Parathyroid adenoma (tissue), 2 donors: ENCODE measurements at regions not wholly inside any gene's neighbourhood (a gene's known extent, or its start where the extent isn't known, plus 50 kb on each side); places are given as distances from the start of the nearest gene placed in this dataset.

ENCODE experiments used
- H2AFZ ChIP-seq: fragments of 300-600 bp; sonication (generic); one replicate; pipeline ENCODE4 v1.7.0; 2017; ENCODE audit warnings: antibody characterized with exemption, mild to moderate bottlenecking
- H3K27ac ChIP-seq: fragments of 300-600 bp; sonication (generic); one replicate; pipeline ENCODE4 v1.7.0; 2017
- H3K27me3 ChIP-seq: fragments of 300-600 bp; sonication (generic); one replicate; pipeline ENCODE4 v1.7.0; 2017; ENCODE audit warnings: low read length; ENCODE audit not compliant: control insufficient read depth, insufficient read depth
- H3K36me3 ChIP-seq: fragments of 300-600 bp; sonication (generic); one replicate; pipeline ENCODE4 v1.7.0; 2017; ENCODE audit warnings: low read length; ENCODE audit not compliant: control insufficient read depth, insufficient read depth
- H3K4me1 ChIP-seq: fragments of 300-600 bp; sonication (generic); one replicate; pipeline ENCODE4 v1.7.0; 2017; ENCODE audit warnings: control low read depth
- H3K4me2 ChIP-seq: fragments of 300-600 bp; sonication (generic); one replicate; pipeline ENCODE4 v1.7.0; 2017; ENCODE audit warnings: low read length
- H3K4me3 ChIP-seq: fragments of 300-600 bp; sonication (generic); one replicate; pipeline ENCODE4 v1.7.0; 2017; ENCODE audit warnings: low read depth, low read length
- H3K79me2 ChIP-seq: fragments of 300-600 bp; sonication (generic); one replicate; pipeline ENCODE4 v1.7.0; 2017; ENCODE audit warnings: control low read depth
- H3K9ac ChIP-seq: fragments of 300-600 bp; sonication (generic); one replicate; pipeline ENCODE4 v1.7.0; 2017; ENCODE audit warnings: mild to moderate bottlenecking
- H3K9me3 ChIP-seq: fragments of 300-600 bp; sonication (generic); one replicate; pipeline ENCODE4 v1.7.0; 2017; ENCODE audit warnings: low read length; ENCODE audit not compliant: control insufficient read depth
- CTCF ChIP-seq: fragments of 300-600 bp; sonication (generic); IDR thresholded peaks from one replicate; pipeline ENCODE4 v1.7.0; 2017; ENCODE audit warnings: antibody characterized with exemption, mild to moderate bottlenecking
- donor health status: primary hyperparathyroidism.

DNA sequence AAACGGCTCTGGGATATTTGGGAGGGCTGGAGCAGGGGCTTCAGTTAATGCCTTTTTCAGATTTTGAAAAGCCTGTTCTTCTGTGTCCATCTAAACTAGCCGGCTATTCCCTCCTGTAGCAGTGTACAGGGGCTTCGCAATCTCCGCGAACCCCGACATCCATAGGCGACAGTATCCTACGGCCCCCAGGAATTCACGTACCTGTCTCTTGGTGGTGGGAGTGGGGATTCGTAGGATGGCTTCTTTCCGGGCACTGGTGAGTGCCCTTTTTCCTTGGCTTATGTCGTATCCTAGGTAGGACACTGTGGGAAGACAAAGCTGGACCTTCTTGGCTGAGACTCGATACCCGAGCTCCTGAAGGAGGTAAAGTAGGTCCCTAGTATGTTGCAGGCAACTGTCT, 153.1 kb downstream of the TRIM27 start:
- H3K4me2 ChIP-seq, result no peak overlapping the region
- no peak overlapping the region for H3K27ac ChIP-seq
- no peaks in the 10 kb centered on the region for H3K27me3 ChIP-seq
- TF ChIP-seq CTCF, result no peak
- no peaks in the 10 kb centered on the region for H3K4me1 ChIP-seq
- no peak overlapping the region for H3K4me3 ChIP-seq
- no peaks in the 10 kb centered on the region for H3K79me2 ChIP-seq
- no peaks in the 10 kb centered on the region for H3K36me3 ChIP-seq
- no peak overlapping the region for H3K9ac ChIP-seq
- no peaks in the 10 kb centered on the region for H3K9me3 ChIP-seq
- no peak overlapping the region for H2AFZ ChIP-seq

DNA sequence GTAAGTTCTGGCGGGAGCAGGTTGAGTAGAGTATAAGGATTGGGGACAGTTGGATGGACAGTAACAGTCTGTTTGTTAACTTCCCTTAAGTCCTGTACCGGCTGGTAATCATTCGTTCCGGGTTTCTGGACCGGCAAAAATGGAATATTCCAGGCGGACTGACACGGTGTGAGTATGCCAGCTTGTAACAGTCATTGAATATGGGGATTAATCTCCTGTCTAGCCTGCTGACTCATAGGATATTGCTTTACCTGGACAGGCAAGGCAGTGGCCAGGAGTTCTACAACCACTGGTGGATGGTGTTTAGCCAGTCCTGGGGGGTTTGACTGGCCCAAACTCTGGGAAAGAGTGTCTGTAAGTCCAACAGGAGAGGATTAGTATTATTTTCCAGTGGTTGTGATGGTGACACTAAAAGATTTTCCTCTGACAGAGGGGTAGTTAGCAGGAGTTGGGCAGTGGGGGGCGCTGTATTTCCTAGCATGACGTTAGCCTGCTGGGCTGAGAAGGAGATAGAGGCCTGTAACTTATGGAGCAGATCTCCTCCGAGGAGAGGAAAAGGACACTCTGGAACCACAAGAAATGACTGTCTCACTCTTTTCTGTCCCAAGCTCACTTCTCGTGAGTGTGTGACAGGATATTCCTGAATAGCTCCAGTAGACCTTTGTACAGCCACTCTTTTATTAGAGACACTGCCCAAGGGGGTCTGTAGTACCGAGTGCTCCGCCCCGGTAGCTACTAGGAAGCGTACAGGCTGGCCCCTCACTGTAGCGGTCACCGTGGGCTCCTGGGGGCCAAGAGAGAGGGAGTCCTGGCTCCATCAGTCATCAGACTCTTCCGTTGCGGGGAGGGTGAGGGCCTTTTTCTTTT, 152.2 kb downstream of the TRIM27 start:
- Histone ChIP-seq H3K4me3 (no peak overlapping the region), H3K4me1 (no peaks in the 10 kb centered on the region), H2AFZ (no peak overlapping the region), H3K9me3 (no peaks in the 10 kb centered on the region), H3K27ac (no peak overlapping the region), H3K36me3 (no peaks in the 10 kb centered on the region), H3K79me2 (no peaks in the 10 kb centered on the region), H3K4me2 (no peak overlapping the region), H3K9ac (no peak overlapping the region), H3K27me3 (no peaks in the 10 kb centered on the region)
- TF ChIP-seq CTCF, result no peak

DNA sequence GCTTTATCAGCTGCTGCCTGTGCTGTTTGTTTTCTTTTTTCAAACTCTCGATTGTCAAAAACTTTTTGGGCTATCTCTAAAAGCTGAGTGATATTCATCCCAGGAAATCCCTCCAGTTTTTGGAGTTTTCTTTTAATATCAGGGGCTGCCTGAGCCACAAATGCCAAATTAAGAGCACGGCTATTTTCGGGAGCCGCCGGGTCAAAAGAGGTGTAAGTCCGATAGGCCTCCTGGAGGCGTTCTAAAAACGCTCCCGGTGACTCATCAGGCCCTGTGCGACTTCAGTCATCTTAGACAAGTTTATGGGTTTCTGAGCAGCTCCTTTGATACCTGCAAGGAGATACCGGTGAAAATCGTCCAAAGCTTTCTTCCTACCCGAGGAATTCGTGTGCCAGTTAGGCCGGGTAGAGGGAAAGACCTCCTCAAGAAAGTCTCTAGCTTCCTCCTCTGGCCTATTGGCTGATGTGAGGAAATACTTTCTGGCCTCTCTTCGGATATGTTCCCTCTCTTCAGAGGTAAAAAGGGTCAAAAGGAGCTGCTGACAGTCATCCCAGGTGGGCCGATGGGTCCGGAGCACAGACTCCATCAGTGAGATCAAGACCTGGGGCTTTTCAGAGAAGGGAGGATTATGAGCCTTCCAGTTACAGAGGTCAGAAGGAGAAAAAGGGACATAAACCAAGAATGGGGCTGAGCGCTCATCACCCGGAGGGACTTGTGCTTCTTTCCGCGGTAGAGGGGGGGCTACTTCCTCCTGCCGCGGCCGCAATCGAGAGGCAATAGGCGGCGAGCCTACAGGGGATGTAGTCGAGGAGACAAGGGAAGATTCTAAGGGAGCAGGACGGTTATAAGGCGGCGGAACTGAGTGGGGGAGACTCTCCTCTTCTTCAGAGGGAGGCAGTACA, 151.1 kb downstream of the TRIM27 start:
- H3K79me2 ChIP-seq, result no peaks in the 10 kb centered on the region
- TF ChIP-seq CTCF, result no peak
- no peaks in the 10 kb centered on the region for H3K4me1 ChIP-seq
- H3K4me3 ChIP-seq, result no peak overlapping the region
- H3K9me3 ChIP-seq, result no peaks in the 10 kb centered on the region
- no peak overlapping the region for H3K4me2 ChIP-seq
- no peak overlapping the region for H2AFZ ChIP-seq
- no peaks in the 10 kb centered on the region for H3K36me3 ChIP-seq
- H3K9ac ChIP-seq, result no peak overlapping the region
- no peaks in the 10 kb centered on the region for H3K27me3 ChIP-seq
- H3K27ac ChIP-seq, result no peak overlapping the region

DNA sequence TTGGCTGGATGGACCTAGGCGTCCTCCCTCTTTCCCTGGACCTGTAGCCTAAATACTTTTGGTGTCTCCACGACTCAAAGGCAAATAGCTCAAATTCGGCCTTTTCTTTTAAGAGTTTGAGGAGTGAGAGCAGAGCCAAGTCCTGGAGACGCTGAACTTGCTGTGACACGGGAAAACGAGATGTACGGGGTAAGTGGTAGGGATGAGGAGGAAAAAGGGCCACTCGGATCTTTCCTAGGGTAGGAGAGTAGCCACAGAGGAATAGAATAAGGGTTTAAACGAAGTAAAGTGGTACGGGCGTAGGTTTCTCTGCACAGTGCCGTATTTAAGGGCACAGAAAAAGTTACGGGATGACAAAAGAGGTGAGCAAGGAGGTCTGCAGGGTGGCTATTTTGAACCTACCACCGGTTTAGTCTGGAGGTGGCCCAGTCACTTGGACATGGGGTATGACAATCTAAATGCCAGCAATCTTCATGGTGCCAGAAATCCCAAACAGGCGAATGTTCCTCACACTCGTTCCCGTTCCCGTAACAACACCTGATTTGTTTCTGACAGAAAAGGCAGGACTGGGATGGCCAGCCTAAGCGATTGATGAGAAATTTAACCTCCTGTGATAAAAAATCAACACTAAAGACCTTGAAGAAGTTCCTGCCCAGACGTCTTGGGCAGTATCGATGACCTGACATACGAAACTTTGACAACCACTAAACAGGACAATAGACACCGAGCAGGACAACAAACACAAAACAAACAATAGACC, 149.3 kb downstream of the TRIM27 start:
- Histone ChIP-seq H3K27ac (no peak overlapping the region), H3K9ac (no peak overlapping the region), H3K4me3 (no peak overlapping the region), H3K36me3 (no peaks in the 10 kb centered on the region), H2AFZ (no peak overlapping the region), H3K4me1 (no peaks in the 10 kb centered on the region), H3K9me3 (no peaks in the 10 kb centered on the region), H3K79me2 (no peaks in the 10 kb centered on the region), H3K27me3 (no peaks in the 10 kb centered on the region), H3K4me2 (no peak overlapping the region)
- no peak for TF ChIP-seq CTCF
